Keratinocyte (primary cell): ENCODE measurements at regions not wholly inside any gene's neighbourhood (a gene's known extent, or its start where the extent isn't known, plus 50 kb on each side); places are given as distances from the start of the nearest gene placed in this dataset.

Experiments used
- DNase-seq: peaks from one replicate; pipeline ENCODE4 v3.0.0-alpha.2; 2011; ENCODE audit warnings: low read depth, missing footprints, low spot score
- FAIRE-seq: peaks from 2 replicates; lab custom pipeline; 2011; peaks lifted over from hg19 to GRCh38; lab: Jason Lieb, UNC
- H2AFZ ChIP-seq: 2 replicates; pipeline ENCODE4 v1.6.0; 2012; ENCODE audit warnings: low read length, control low read depth, inconsistent platforms; ENCODE audit not compliant: control insufficient read depth
- H3K27ac ChIP-seq: 2 replicates; pipeline ENCODE4 v1.5.1; 2011; ENCODE audit warnings: low read length; ENCODE audit not compliant: control insufficient read depth, insufficient read depth
- H3K27me3 ChIP-seq: 3 replicates; pipeline ENCODE4 v1.6.0; 2011; ENCODE audit warnings: low read length; ENCODE audit not compliant: control insufficient read depth, insufficient read depth; ENCODE audit errors: extremely low read depth
- H3K36me3 ChIP-seq, 2 experiments: 2 replicates in 1 of 2; 3 replicates in 1 of 2; pipeline ENCODE4 v1.5.1; 2011; ENCODE audit warnings: low read length in 2 of 2, mild to moderate bottlenecking in 1 of 2; ENCODE audit not compliant: control insufficient read depth in 2 of 2, insufficient read depth in 2 of 2; ENCODE audit errors: extremely low read depth in 1 of 2
- H3K4me1 ChIP-seq: 3 replicates; pipeline ENCODE4 v1.5.1; 2011; ENCODE audit warnings: low read length; ENCODE audit not compliant: control insufficient read depth, insufficient read depth; ENCODE audit errors: extremely low read depth
- H3K4me2 ChIP-seq: 3 replicates; pipeline ENCODE4 v1.6.0; 2011; ENCODE audit warnings: low read depth, low read length; ENCODE audit not compliant: control insufficient read depth, insufficient read depth; ENCODE audit errors: extremely low read depth
- H3K4me3 ChIP-seq, 3 experiments: fragments of 200-600 bp in 1 of 3; sonication (generic) in 1 of 3; 2 replicates in 2 of 3; 3 replicates in 1 of 3; pipeline ENCODE4 v1.5.1; 2011 to 2016; ENCODE audit warnings: low read length in 3 of 3, mild to moderate bottlenecking in 3 of 3, control low read depth in 2 of 3, inconsistent platforms in 1 of 3, low read depth in 1 of 3, mixed read lengths in 1 of 3, mixed run types in 1 of 3, moderate library complexity in 1 of 3; ENCODE audit not compliant: control insufficient read depth in 2 of 3, insufficient read depth in 2 of 3; ENCODE audit errors: extremely low read depth in 1 of 3
- H3K79me2 ChIP-seq: 2 replicates; pipeline ENCODE4 v1.6.0; 2012; ENCODE audit warnings: low read length; ENCODE audit not compliant: control insufficient read depth, insufficient read depth
- H3K9ac ChIP-seq: 3 replicates; pipeline ENCODE4 v1.6.0; 2011; ENCODE audit warnings: low read length; ENCODE audit not compliant: control insufficient read depth, insufficient read depth; ENCODE audit errors: extremely low read depth
- H3K9me1 ChIP-seq: 3 replicates; pipeline ENCODE4 v1.6.0; 2011; ENCODE audit warnings: low read length; ENCODE audit not compliant: control insufficient read depth, insufficient read depth; ENCODE audit errors: extremely low read depth
- H3K9me3 ChIP-seq: 2 replicates; pipeline ENCODE4 v1.5.1; 2012; ENCODE audit warnings: low read depth, low read length; ENCODE audit not compliant: control insufficient read depth
- H4K20me1 ChIP-seq: 3 replicates; pipeline ENCODE4 v1.6.0; 2011; ENCODE audit warnings: low read length; ENCODE audit not compliant: control insufficient read depth, insufficient read depth; ENCODE audit errors: extremely low read depth
- CTCF ChIP-seq, 3 experiments: IDR thresholded peaks in 1 of 3; conservative IDR thresholded peaks in 1 of 3; optimal IDR thresholded peaks in 1 of 3; 2 replicates in 2 of 3; 3 replicates in 1 of 3; pipeline versions ENCODE3 to v1.5.1; 2011; ENCODE audit warnings: low read length in 3 of 3, mild to moderate bottlenecking in 3 of 3, moderate library complexity in 2 of 3, control low read depth in 1 of 3, inconsistent platforms in 1 of 3; ENCODE audit not compliant: insufficient read depth in 2 of 3; ENCODE audit errors: extremely low read depth in 1 of 3
- EZH2 ChIP-seq: IDR thresholded peaks from one replicate; pipeline ENCODE4 v1.6.1; 2012; ENCODE audit warnings: inconsistent platforms, mild to moderate bottlenecking, low read length, moderate library complexity
- dilution Hi-C: fragments of 300-500 bp; cut with MboI; formaldehyde crosslinking; loops from one replicate; pipeline ENCODE4 v1.7.0; 2020; ENCODE audit warnings: low sequenced_read_pairs; ENCODE audit not compliant: extremely low pct_ligation_motif_present

- dilution Hi-C loops = no loop called here
- H2AFZ ChIP-seq = no peak overlapping the region
- no peak for DNase-seq
Observed at GRCh38 chr15:47411733-47412132, 305.6 kb upstream of the SEMA6D start.

DNA sequence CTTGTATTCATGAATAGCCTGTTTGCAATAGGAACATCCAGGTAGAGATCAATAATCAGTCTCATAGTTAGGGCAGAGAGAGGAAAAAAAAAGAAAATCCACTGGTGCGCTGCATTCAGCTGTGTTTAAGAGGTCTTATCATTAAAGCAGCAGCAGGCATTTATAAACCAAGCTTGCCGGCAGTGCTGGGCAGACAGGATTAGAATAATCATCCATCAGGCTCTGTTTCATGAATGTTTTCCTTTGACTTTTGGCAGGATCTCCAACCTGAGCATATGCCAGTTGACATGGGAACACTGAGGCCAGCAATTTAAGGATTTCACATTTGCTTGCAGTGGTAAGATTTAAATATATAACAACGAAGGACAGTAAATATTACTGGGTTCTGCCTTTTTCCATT is 305.2 kb upstream of the SEMA6D start:
- Histone ChIP-seq H3K79me2 (no peaks in the 10 kb centered on the region), H3K9ac (no peak overlapping the region), H3K27me3 (no peaks in the 10 kb centered on the region), H3K27ac (no peak overlapping the region), H3K4me1 (no peaks in the 10 kb centered on the region), H3K36me3 (no peaks in the 10 kb centered on the region), H3K9me1 (no peaks in the 10 kb centered on the region), H2AFZ (no peak overlapping the region), H3K4me3 (no peak overlapping the region), H3K4me2 (no peak overlapping the region), H4K20me1 (no peaks in the 10 kb centered on the region), H3K9me3 (no peaks in the 10 kb centered on the region)
- DNase-seq = no peak
- TF ChIP-seq EZH2 = no peak
- no peak for TF ChIP-seq CTCF (optimal IDR thresholded peaks at IDR 0.05 in 1 of 3, IDR thresholded peaks at IDR 0.05 in 1 of 3, conservative IDR thresholded peaks at IDR 0.05 in 1 of 3; ENCODE audit: extremely low read depth in 1 of 3, insufficient read depth in 2 of 3, low read length in 3 of 3)
- dilution Hi-C loops = no loop called here
- FAIRE-seq = no peak

More at GRCh38 chr15:47411733-47412132, 305.6 kb upstream of the SEMA6D start:
- Histone ChIP-seq H3K36me3 (no peaks in the 10 kb centered on the region), H4K20me1 (no peaks in the 10 kb centered on the region), H3K79me2 (no peaks in the 10 kb centered on the region), H3K27me3 (no peaks in the 10 kb centered on the region), H3K9me1 (no peaks in the 10 kb centered on the region), H3K4me2 (no peak overlapping the region), H3K27ac (no peak overlapping the region), H3K9me3 (no peaks in the 10 kb centered on the region), H3K4me3 (no peak overlapping the region), H3K9ac (no peak overlapping the region), H3K4me1 (no peaks in the 10 kb centered on the region)
- TF ChIP-seq EZH2 (no peak), CTCF (optimal IDR thresholded peaks at IDR 0.05 in 1 of 3, IDR thresholded peaks at IDR 0.05 in 1 of 3, conservative IDR thresholded peaks at IDR 0.05 in 1 of 3; ENCODE audit: extremely low read depth in 1 of 3, insufficient read depth in 2 of 3, low read length in 3 of 3) (no peak)
- FAIRE-seq = no peak
